HT1080 (cell line): ENCODE measurements at regions not wholly inside any gene's neighbourhood (a gene's known extent, or its start where the extent isn't known, plus 50 kb on each side); places are given as distances from the start of the nearest gene placed in this dataset.
"Not testable (repeated sequence)": the region's sequence is repeated elsewhere in the genome, so short reads cannot be mapped to it uniquely, and the experiment has no call there.

Source experiments
- DNase-seq: peaks from one replicate; pipeline ENCODE4 v3.0.0-alpha.2; 2015; ENCODE audit warnings: low read depth

DNA sequence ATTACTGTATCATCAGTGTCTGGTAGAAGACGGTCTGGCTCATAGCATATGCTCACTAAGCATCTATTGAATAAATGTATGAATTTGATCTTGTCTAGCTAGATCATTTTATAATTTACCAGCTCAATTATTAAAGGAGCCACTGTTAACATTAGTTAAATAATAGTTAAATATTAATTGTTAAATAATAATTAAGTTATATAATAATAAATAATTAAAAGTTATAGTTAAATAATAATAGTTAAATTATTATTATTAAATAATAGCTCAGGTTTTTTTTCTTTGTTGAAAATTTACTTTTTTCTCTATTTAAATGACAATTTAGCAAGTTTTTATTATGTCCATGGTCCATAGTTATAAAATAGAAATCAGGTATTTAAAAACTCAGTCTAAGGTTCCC lies 274.4 kb downstream of the OXSM start:
- no peak for DNase-seq

DNA sequence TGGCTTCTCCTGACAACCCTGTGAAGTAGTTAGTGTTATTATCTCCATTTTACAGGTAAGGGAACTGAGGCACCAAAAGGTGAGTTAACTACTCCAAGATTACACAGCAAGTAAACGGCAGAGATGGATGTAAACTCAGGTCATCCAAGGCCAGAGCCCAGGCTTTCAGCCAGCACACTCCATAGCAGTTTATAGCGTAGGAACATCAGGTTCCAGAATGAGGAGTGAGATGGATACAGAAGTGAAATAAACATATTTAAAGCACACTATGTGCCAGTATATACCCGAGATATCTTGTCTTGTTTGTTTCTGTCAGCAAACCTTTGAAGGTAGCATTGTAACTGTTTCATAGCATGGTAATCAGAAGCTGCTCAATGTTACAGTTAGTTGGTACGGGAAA lies 279.0 kb downstream of the OXSM start:
- DNase-seq, result no peak

GRCh38 chr3:26070854-26071253 lies 281.0 kb downstream of the OXSM start:
- DNase-seq, result no peak

- no peak for DNase-seq
Measured at GRCh38 chr3:26074080-26074479, 284.2 kb downstream of the OXSM start.

GRCh38 chr3:26078539-26078938 lies 288.6 kb downstream of the OXSM start:
- no peak for DNase-seq

DNA sequence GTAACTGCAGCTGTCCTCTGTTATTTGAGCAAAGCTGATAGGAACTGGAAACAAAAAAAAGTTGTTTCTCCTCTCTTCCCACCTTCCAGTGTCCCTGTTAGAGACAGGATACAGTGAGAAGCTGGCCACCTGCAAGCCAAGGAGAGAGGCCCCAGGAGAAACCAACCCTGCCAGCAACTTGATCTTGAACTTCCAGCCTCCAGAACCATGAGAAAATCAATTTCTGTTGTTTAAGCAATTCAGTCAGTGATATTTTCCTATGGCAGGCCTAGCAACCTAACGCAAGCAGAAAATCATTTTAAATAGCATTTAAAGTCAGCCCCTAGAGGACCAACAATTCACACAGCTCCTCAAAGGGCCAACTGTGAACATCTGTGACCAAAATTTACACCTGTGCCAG lies 291.3 kb downstream of the OXSM start:
- no peak for DNase-seq

DNA sequence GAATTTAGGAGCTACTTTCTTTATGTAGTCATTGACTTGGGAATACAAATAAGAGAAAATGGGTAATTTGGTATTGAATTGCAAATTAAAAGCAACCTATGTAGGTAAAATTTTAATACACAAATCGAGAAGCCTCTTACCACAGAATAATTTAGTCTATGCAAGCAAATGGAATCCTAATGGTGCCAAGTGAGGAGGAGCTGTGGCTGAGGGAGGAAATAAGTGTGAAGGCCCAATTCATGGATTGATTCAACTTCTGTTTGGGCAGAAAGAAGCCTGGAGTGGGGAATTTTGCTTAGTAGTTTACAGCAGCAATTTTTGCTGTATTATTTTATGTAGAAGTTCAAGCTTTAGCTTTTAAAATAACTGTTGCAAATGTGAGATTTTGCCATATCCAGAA lies 291.9 kb downstream of the OXSM start:
- no peak for DNase-seq

GRCh38 chr3:26082911-26083310 lies 293.0 kb downstream of the OXSM start:
- DNase-seq, result no peak

GRCh38 chr3:26084629-26085028 lies 294.7 kb downstream of the OXSM start:
- no peak for DNase-seq

DNA sequence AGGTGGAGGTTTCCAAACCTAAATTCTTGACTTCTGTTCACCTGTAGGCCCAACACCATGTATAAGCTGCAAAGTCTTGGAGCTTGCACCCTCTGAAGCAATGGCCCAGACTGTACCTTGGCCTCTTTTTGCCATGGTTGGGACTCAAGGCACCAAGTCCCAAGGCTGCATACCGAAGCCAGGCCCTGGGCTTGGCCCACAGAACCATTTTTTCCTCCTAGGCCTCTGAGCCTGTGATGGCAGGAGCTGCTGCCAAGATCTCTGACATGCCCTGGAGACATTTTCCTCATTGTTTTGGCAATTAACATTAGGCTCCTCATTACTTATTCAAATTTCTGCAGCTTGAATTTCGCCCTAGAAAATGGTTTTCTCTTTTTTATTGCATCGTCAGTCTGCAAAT lies 297.9 kb downstream of the OXSM start:
- no peak for DNase-seq

DNA sequence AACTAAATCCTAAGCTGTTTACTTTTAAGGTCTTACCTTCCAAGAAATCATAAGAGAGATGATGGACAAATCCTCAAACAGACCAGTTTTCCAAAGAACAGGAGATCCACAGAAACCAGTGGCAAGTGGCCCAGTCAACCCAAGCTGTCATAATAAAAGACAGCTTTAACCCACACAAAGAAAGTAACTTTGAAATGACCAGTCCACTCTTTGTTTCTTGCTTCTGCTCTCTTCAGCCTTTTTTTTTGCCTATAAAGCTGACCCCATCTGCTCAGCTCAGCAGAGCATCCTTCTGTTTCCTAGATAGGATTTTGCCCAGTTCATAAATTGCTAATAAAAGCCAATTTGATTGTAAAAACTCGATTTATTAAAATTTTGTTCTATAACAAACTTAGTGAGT lies 299.4 kb downstream of the OXSM start:
- no peak for DNase-seq

- no peak for DNase-seq
Measured at GRCh38 chr3:26090589-26090988, 300.7 kb downstream of the OXSM start.

- no peak for DNase-seq
Measured at GRCh38 chr3:26091096-26091495, 301.2 kb downstream of the OXSM start.

DNA sequence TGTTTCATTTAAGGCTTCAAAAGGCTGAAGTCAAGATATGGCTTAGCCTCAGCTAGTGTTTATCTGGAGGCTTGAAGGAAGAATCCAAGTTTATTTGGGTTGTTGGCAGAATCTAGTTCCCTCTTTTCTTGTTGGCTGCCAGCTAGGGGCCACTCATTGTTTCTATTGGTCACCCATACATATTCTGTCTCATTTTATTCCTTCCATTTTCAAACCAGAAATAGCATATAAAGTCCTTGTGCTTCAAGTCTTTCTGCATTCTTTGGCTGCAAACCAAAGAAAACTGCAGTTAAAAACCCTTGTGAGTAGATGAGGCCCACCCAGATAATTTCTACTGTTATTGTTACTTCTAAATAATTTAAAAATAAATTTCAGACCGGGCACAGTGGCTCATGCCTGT lies 301.7 kb downstream of the OXSM start:
- DNase-seq, result no peak

- not testable (repeated sequence) for DNase-seq
Measured at GRCh38 chr3:26097111-26097510, 307.2 kb downstream of the OXSM start.

DNA sequence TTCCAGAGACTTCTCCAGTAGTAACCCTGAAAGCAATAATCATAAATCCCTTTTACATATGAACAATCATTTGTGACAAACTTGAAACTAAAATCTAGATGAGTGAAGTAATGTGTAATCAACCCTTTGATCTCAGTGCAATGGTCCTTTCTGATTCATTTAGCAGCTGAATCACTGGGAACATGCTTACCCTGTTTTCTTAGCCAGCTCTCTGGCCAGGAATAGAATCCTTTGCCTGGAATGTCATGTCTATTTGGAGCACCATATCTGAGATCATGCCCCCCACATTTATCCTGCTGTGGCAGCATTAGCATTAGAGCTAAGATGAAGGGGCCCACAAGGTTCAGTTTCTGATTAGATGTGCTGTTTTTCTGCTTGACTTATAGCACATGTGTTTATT lies 309.8 kb downstream of the OXSM start:
- peak; percentile 2 for DNase-seq

- DNase-seq, result no peak
Measured at GRCh38 chr3:26100176-26100575, 310.3 kb downstream of the OXSM start.

GRCh38 chr3:26102376-26102775 lies 312.5 kb downstream of the OXSM start:
- no peak for DNase-seq

DNA sequence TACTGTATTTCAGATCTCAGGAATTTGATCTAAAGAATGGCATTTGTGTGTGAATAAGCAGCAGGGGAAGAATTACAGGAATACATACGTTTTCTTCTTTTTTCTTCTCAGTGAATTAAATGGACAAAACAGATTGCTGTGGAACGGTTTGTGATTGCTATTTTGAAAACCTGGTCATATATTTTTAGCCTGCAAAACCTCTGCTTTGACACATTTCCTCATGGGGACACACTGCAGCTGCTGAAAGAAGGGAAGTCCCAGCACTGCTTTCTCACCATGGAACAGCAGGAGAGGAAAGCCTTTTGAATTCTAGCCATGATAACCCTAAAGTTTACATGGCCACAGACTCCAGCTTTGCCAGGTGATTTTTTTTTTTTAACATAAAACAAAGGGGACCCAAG lies 315.0 kb downstream of the OXSM start:
- no peak for DNase-seq

DNA sequence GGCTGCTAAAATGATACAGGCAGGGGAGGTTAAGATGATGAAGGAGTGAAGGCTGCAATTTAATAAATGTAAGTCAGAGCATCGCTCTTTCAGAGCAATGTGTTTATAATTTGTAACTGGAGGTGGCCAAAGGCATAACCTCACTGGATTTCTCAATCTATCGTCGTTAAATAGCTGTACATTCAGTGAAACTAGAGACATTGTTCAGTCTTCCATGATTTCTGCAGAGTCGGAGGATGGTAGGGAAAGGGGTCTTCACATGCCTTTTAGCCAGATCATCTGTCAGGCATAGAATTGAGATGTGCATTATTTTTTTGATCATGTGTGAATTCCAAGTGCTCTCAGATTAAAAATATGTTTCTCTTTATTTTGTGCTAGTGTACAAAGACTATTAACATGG lies 315.4 kb downstream of the OXSM start:
- DNase-seq, result no peak

GRCh38 chr3:26106228-26106627 lies 316.3 kb downstream of the OXSM start:
- no peak for DNase-seq

GRCh38 chr3:26108846-26109489 lies 319.1 kb downstream of the OXSM start:
- DNase-seq, result no peak

GRCh38 chr3:26114851-26115250 lies 325.0 kb downstream of the OXSM start:
- DNase-seq, result no peak

- no peak for DNase-seq
Measured at GRCh38 chr3:26118165-26118564, 328.3 kb downstream of the OXSM start.
